IPS DF 4.7 (cell line): ENCODE measurements at regions not wholly inside any gene's neighbourhood (a gene's known extent, or its start where the extent isn't known, plus 50 kb on each side); places are given as distances from the start of the nearest gene placed in this dataset.

Experiments
- DNase-seq: peaks from one replicate; pipeline ENCODE4 v3.0.0-alpha.2; 2013; ENCODE audit warnings: low spot score; ENCODE audit errors: extremely low read depth

DNA sequence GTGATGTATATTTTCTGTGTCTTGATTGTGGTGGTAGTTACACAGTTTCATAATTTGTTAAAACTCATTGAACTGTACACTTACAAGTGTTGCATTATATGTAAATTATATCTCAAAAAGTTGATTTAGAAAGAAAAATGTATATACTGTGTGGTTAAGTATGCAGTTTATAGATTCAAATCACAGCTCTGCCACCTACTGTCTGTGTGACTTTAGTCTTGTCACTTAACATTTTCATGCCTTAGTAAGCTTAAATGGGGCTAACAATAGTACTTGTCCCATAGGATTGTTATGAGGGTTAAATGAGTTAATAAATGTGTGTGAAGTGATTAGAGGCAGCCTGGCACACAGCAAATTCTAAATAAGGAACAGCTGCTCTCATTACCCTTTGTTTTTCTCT lies 120.9 kb upstream of the P2RY1 start:
- DNase-seq = no peak

GRCh38 chr3:152714507-152714906 lies 120.4 kb upstream of the P2RY1 start:
- DNase-seq = no peak

DNA sequence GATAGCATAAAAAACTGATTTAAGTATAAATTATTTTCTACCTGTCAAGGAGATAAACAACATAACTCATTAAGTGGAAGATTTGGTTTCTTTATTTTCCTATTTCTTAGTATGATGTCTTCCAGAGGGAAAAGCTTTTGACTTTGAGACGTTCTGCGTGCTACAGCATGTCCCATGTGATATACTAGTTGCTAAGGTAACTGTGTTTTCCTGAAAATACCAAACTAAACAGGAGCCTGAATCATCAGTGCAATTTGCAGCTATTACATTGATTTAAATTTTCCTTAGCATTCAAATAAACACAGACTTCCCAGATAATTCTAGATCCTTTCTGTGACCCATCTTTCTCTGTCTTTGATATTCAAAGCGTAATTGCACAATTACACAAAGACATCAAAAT lies 117.7 kb upstream of the P2RY1 start:
- DNase-seq = no peak

- DNase-seq = no peak
Measured at GRCh38 chr3:152718810-152719209, 116.1 kb upstream of the P2RY1 start.

DNA sequence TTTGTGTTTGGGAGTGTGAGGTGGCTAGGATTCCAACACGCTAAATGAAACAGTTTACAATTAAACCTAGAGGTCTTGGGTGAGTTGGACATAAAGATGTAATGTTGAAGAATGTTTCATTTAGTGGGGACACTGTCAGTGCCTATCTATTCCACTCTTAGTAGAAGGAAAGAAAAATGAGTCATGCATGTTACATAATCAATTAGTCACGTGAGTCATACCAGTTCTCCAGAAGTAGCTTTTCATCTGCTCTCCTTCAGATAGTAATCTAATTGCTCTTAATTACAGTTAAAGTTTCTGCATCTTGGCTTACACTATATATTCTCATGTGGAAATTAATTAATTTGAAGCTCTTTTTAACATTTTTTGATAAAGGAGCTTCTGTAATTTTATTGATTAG lies 115.7 kb upstream of the P2RY1 start:
- no peak for DNase-seq

DNA sequence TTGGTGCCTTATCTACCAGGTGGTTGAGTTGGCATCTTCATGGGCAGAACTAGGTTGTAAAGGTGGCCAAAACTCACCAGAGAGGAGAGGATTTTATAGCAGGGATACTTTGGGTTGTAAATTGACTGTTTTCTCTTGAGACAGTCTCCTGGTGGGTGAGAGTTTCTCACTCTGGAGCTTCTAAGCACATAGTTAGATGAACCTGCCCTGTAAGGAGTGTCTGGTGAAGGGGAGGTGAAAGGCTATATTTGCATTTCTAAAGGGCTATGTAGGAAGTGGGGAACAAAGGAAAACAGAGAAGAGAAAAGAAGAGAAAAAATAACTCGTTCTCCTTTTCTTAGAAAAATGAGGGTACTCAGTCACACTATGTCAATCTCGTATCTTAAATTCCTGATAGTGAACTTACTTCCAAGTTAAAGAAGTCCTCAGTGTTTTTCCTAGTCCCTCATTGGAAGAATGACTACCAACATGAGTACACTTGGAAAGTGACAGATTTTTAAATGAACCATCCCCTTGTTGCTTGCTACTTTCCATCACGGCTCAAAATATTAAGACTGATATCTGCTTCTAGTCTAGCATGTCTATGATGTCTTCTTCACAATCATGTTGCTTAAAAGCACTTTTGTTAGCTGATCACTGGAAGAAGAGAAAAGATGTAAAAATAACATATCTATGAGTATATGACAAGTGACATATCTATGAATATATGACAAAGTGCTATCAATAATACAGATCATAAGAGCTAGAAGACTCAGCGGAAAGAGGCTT lies 113.8 kb upstream of the P2RY1 start:
- no peak for DNase-seq

GRCh38 chr3:152724270-152724669 lies 110.7 kb upstream of the P2RY1 start:
- DNase-seq = no peak

- DNase-seq = no peak
Measured at GRCh38 chr3:152728231-152728980, 106.5 kb upstream of the P2RY1 start.

- DNase-seq = no peak
Measured at GRCh38 chr3:152729906-152730305, 105.0 kb upstream of the P2RY1 start.

DNA sequence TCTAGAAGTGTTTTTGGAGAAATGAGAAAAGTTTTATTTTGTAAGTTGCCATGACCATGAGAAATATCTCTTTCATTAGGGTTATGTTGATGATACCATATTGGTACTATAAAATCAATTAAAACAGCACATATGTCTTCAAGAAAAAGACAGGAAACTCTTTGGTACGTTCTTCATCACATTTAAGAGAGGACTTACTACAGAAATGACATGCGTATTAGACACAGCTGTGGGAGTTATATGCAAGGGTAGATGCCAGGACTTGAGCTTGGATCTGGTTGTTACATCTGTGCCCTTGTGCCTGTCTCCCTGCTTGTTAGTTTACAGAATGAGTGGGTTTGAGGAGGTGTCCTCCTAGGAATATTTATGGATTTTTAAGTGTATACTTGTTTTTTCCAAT lies 103.4 kb upstream of the P2RY1 start:
- no peak for DNase-seq

- no peak for DNase-seq
Measured at GRCh38 chr3:152733584-152734119, 101.3 kb upstream of the P2RY1 start.

DNA sequence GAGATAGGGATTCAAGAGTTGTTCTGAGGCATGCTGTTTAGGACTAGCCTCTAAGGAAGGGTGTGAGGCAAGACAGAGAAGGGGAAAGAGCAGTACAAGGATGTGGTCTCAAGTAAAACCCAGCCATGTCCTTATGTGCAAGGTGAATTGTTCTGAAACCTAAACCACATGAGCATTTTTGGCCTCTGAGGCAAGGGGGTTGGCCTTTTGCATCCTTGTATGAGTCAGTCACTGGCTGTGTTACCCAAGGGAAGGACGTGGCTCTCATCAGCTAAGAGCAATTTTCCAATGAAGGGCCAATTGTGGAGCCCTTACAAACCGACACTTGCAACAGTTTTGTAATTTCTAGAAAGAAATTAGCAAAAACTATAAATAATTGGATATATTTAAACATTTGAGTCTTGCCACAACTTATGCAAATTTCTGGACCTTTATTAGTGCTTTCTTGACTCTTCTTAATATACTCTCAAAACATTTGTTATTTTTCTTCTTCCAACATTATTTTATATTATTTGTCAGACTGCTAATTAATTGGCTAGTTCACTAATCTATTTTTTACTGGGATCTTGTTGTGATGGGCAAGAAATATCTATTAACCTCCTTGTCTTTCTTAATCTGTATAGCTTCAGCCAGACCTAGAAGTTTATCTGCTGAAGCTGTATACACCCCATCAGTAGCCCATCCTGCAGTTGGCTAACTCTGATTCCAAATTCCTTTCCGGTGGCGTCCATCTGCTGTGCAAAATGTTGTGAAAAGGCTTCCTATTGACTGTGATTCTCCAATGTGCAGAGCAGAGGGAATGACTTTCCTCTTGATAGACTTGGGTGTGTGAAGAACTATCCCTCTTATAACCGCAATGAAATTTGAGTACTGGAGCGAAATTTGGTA lies 97.7 kb upstream of the P2RY1 start:
- no peak for DNase-seq

DNA sequence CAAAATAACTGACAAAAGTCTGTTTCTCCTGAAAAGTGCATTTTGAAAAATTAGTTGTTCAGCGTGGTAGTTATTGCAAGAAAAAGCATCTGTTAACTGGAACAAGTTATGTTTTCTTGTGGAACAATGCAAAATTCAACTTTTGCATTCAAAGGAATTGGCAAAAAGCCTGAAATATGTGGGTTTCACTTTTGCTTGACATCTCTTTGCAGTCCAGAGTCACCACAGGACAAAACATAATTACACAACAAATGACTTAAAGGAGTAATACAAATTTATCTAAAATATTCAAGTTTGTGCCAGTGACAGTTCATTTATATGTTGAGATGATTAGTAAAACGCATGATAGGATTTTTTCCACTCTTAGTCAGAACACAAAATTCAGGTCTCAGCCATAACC lies 96.3 kb upstream of the P2RY1 start:
- no peak for DNase-seq

DNA sequence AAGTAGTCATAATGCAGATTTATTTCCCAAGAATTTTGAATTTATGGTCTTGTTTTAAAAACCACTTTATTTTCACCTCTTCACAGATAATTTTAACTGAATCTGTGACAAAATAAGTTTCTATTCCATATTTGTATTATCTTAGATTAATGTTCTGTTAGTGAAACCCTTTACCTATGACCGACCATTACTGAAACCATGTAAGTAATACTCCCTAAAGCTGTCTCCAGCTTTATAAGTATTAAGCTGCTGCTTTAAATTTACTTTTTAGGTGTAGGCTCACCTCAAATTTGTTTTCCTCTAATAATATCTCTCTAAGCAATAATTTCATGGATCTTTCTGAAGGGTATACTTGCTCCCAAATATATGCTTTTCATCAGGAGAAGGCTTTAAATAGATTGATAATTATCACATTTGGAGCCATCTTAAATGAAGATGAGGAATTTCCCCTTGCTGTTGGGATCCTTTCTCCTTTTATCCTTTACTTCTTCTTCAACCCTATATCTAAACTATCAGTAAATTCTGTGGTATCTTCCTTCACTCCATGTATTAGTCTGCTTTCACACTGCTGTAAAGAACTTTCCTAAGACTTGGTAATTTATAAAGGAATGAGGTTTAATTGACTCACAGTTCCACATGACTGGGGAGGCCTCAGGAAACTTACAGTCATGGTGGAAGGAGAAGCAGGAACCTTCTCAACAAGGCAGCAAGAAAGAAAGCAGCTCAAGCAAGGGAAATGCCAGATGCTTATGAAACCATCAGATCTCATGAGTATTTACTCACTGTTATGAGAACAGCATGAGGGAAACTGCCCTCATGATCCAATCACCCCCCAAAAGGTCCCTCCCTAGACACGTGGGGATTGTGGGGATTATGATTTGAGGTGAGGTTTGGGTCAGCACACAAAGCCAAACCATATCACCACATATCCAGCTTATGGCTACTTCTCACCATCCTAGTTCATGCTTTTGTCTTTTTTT lies 92.3 kb upstream of the P2RY1 start:
- no peak for DNase-seq

DNA sequence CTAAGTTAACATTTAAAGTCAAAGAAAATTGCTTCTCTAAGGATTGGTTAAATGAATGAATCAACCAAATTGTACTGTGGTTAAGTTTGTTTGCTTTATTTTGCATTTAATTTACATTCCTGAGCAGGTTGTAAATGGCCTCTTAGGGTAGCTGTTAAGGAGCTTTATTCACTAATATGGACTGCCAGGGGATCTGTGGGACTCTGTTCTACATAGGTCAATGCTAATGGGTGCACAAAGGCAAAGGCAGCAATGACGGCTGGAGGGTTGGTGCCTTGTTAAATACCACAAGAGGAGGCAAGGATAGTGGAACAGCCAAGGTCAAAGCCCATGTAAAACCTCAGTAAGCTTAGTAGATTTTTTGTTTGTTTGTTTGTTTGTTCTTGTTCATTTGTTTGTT lies 89.3 kb upstream of the P2RY1 start:
- DNase-seq = no peak

DNA sequence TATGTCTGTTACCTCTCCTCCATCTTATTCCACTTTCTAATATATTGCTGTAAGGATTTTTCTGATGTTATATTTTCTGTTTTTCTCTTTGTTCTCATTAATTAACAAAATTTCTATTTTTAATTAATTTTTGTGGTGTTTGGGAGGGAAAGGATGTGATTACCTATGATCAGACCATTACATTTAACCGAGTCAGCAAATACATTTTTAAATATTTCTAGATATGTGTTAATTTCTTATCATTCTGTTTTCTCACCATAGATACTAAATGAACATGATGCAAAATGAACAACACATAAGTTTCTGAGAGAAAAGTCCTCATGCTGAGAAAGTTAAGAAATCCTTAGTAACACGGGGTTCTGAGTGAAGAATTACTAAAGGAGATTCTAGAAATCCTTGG lies 80.6 kb upstream of the P2RY1 start:
- no peak for DNase-seq

DNA sequence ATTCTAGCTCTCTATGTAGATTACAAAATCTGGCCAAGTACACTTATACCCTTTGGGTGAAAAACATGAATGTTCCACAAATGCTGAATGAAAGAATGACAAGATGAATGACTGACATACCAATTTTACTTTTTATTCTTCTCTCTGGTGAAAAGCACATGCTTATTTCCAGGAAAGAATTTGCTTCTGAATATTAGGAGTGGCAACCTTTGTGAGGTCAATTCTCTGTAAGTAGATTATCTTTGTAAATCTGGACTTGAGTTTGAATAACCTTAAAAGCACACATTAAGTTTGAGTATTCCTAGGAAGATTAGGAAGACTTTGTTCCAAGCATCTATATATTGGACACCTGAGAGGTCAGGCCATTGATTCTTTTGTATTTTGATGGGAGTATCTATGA lies 78.1 kb upstream of the P2RY1 start:
- DNase-seq = no peak

DNA sequence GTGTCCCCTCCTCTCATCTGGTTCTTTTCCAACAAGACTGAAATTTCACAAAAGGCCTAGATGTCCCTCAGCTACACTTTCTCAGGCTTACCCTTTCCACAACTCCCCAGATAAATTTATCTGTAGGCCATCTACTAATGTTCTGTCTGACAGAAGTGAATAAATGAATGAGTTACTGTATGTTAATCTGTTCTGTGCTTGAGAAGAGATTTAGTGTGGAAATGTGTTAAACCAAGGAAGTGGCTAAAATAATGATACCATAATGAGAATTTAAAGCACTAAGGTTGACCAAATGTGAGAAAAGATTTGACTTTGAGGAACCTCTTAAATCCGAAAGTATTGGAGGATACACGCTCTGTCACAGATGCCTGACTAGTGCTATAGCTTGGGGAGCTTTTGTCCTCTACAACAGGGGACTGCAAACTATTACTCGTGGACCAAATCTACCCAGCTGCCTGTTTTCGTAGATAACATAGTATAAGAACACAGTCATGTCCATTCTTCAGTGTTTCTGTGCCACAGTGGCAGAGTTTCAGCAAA lies 74.8 kb upstream of the P2RY1 start:
- DNase-seq = no peak

DNA sequence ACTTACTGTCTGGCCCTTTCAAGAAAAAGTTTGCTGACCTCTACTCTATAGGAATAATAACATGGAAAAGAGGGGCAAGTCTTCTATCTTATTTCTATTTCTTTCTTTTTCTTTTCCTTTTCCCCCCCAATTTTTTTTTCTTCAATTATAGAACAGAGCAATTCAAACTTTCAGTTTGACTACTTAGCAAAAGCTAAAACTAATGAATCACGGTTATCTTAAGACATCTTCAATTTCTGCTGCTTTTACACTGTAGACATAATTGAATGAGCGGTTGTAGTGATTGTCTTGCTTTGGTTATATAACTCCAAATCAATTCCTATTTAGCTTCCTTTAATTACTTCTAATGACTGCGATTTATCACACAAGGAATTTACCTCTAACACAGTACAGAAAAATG lies 74.3 kb upstream of the P2RY1 start:
- DNase-seq = no peak

GRCh38 chr3:152768478-152768877 lies 66.5 kb upstream of the P2RY1 start:
- DNase-seq = no peak
